GM23338 (cell line): ENCODE measurements at regions not wholly inside any gene's neighbourhood (a gene's known extent, or its start where the extent isn't known, plus 50 kb on each side); places are given as distances from the start of the nearest gene placed in this dataset.

ENCODE experiments used
- ATAC-seq: fragments of 200-7000 bp; cut with Tn5 transposase; 3 replicates; pipeline ENCODE4 v1.9.1; 2020
- DNase-seq: peaks from one replicate; pipeline ENCODE4 v3.0.0-alpha.2; 2015; ENCODE audit warnings: low spot score
- H2AFZ ChIP-seq: fragments of 200-600 bp; sonication (generic); 2 replicates; pipeline ENCODE4 v1.8.0; 2016; ENCODE audit warnings: antibody characterized with exemption, mild to moderate bottlenecking, moderate library complexity
- H3F3A ChIP-seq: fragments of 200-600 bp; sonication (generic); replicated peaks from 2 replicates; pipeline ENCODE4 v1.8.0; 2017; ENCODE audit warnings: antibody characterized with exemption, mixed run types, low read depth
- H3K27ac ChIP-seq: fragments of 200-600 bp; sonication (generic); 2 replicates; pipeline ENCODE4 v1.6.1; 2016; ENCODE audit warnings: low read depth
- H3K27me3 ChIP-seq: fragments of 200-600 bp; sonication (generic); 2 replicates; pipeline ENCODE4 v1.8.0; 2016; ENCODE audit warnings: mild to moderate bottlenecking, mixed run types, moderate library complexity; ENCODE audit not compliant: insufficient read depth
- H3K36me3 ChIP-seq: fragments of 200-600 bp; sonication (generic); 2 replicates; pipeline ENCODE4 v1.8.0; 2016; ENCODE audit warnings: mild to moderate bottlenecking; ENCODE audit not compliant: insufficient read depth
- H3K4me1 ChIP-seq: fragments of 200-600 bp; sonication (generic); 2 replicates; pipeline ENCODE4 v1.8.0; 2016; ENCODE audit warnings: mild to moderate bottlenecking, moderate library complexity; ENCODE audit not compliant: insufficient read depth
- H3K4me2 ChIP-seq: fragments of 200-600 bp; sonication (generic); 2 replicates; pipeline ENCODE4 v1.7.1; 2017; ENCODE audit warnings: mixed run types
- H3K4me3 ChIP-seq: fragments of 200-600 bp; sonication (generic); 2 replicates; pipeline ENCODE4 v1.6.1; 2016; ENCODE audit warnings: mixed run types
- H3K79me2 ChIP-seq: fragments of 200-600 bp; sonication (generic); replicated peaks from 2 replicates; pipeline ENCODE4 v1.8.0; 2017; ENCODE audit warnings: mild to moderate bottlenecking; ENCODE audit not compliant: insufficient read depth
- H3K9me2 ChIP-seq: fragments of 200-600 bp; sonication (generic); 2 replicates; pipeline ENCODE4 v1.8.0; 2017; ENCODE audit not compliant: insufficient read depth
- H4K20me1 ChIP-seq: fragments of 200-600 bp; sonication (generic); replicated peaks from 2 replicates; pipeline ENCODE4 v1.8.0; 2017; ENCODE audit warnings: mild to moderate bottlenecking; ENCODE audit not compliant: insufficient read depth
- H3K27ac Mint-ChIP-seq: 2 replicates; pipeline ENCODE4 v1.8.0; 2020; ENCODE audit warnings: inconsistent platforms, mild to moderate bottlenecking, moderate library complexity, mixed read lengths
- H3K27me3 Mint-ChIP-seq: 3 replicates; pipeline ENCODE4 v1.8.0; 2022; ENCODE audit warnings: low read depth, mild to moderate bottlenecking, moderate library complexity, mixed read lengths, inconsistent platforms; ENCODE audit not compliant: insufficient read depth, poor library complexity
- H3K36me3 Mint-ChIP-seq: 3 replicates; pipeline ENCODE4 v1.8.0; 2021; ENCODE audit warnings: low read depth, mild to moderate bottlenecking, inconsistent platforms, moderate library complexity, mixed read lengths
- H3K4me1 Mint-ChIP-seq: 3 replicates; pipeline ENCODE4 v1.8.0; 2020; ENCODE audit warnings: mild to moderate bottlenecking, inconsistent platforms, mixed read lengths
- H3K4me3 Mint-ChIP-seq: 3 replicates; pipeline ENCODE4 v1.8.0; 2021; ENCODE audit warnings: moderate library complexity, mild to moderate bottlenecking, inconsistent platforms, mixed read lengths
- H3K9me3 Mint-ChIP-seq: 3 replicates; pipeline ENCODE4 v1.8.0; 2020; ENCODE audit warnings: moderate library complexity, mild to moderate bottlenecking, inconsistent platforms, mixed read lengths
- CREB1 ChIP-seq: fragments of 250-450 bp; sonication (Bioruptor Pico); IDR thresholded peaks from 2 replicates; pipeline ENCODE4 v1.5.0; 2020; ENCODE audit warnings: low read depth, mild to moderate bottlenecking, moderate library complexity
- CTCF ChIP-seq, 2 experiments: fragments of 200-600 bp in 1 of 2; sonication (generic) in 1 of 2; conservative IDR thresholded peaks; 2 replicates each; pipeline versions ENCODE4 v1.5.1 to v1.6.1; 2016 to 2017; ENCODE audit warnings: antibody characterized with exemption in 2 of 2, low read depth in 2 of 2, mild to moderate bottlenecking in 2 of 2, moderate library complexity in 1 of 2
- JUNB ChIP-seq: IDR thresholded peaks from one replicate; pipeline ENCODE4 v1.6.1; 2016; ENCODE audit warnings: antibody characterized with exemption; ENCODE audit not compliant: unreplicated experiment
- NANOG ChIP-seq: IDR thresholded peaks from 2 replicates; pipeline ENCODE4 v1.6.1; 2016; ENCODE audit warnings: antibody characterized with exemption, borderline replicate concordance
- REST ChIP-seq: IDR thresholded peaks from one replicate; pipeline ENCODE4 v1.6.1; 2018; ENCODE audit warnings: antibody characterized with exemption; ENCODE audit not compliant: unreplicated experiment
- STAT1 ChIP-seq: IDR thresholded peaks from one replicate; pipeline ENCODE4 v1.6.1; 2016; ENCODE audit warnings: antibody characterized with exemption; ENCODE audit not compliant: unreplicated experiment
- ZNF114 ChIP-seq: fragments of 250-450 bp; sonication (Bioruptor Pico); IDR thresholded peaks from 2 replicates; pipeline ENCODE4 v1.5.0; 2020; ENCODE audit warnings: mild to moderate bottlenecking, moderate library complexity
- TF ChIP-seq, protein P1 (sequence below): fragments of 250-450 bp; sonication (Bioruptor Pico); IDR thresholded peaks from 2 replicates; pipeline ENCODE4 v1.5.0; 2020; ENCODE audit warnings: mild to moderate bottlenecking, moderate library complexity

DNA sequence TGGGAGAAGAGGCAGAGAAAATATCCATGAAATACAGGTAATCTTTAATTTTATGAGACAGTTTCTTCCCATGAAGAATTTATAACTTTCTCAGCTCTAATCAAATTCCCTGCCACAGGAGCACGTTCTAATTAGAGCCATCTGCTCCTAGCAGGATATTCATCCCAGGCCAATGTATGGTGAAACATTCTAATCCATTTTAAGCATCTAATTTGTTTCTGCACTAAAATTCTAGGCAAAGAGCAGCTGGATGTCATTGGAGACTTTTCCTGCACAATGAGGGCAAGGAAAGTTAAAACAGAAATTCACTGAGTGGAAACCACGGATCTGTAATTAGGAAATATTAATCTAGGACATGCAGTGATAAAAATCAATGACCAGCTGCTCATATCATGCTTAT, 107.7 kb upstream of the ZFP42 start:
- Histone ChIP-seq H3K4me2 (no peak overlapping the region), H4K20me1 (no peaks in the 10 kb centered on the region), H3K4me1 (peaks cover 15% of the 10 kb centered on the region), H2AFZ (no peak overlapping the region), H3K79me2 (no peaks in the 10 kb centered on the region), H3F3A (no peaks in the 10 kb centered on the region), H3K4me3 (no peak overlapping the region), H3K36me3 (no peaks in the 10 kb centered on the region), H3K27me3 (no peaks in the 10 kb centered on the region), H3K9me2 (no peaks in the 10 kb centered on the region), H3K27ac (no peak overlapping the region)
- peaks cover 2% of the 10 kb centered on the region for H3K27me3 Mint-ChIP-seq
- ATAC-seq (no peak), DNase-seq (no peak)
- TF ChIP-seq, protein P1, sequence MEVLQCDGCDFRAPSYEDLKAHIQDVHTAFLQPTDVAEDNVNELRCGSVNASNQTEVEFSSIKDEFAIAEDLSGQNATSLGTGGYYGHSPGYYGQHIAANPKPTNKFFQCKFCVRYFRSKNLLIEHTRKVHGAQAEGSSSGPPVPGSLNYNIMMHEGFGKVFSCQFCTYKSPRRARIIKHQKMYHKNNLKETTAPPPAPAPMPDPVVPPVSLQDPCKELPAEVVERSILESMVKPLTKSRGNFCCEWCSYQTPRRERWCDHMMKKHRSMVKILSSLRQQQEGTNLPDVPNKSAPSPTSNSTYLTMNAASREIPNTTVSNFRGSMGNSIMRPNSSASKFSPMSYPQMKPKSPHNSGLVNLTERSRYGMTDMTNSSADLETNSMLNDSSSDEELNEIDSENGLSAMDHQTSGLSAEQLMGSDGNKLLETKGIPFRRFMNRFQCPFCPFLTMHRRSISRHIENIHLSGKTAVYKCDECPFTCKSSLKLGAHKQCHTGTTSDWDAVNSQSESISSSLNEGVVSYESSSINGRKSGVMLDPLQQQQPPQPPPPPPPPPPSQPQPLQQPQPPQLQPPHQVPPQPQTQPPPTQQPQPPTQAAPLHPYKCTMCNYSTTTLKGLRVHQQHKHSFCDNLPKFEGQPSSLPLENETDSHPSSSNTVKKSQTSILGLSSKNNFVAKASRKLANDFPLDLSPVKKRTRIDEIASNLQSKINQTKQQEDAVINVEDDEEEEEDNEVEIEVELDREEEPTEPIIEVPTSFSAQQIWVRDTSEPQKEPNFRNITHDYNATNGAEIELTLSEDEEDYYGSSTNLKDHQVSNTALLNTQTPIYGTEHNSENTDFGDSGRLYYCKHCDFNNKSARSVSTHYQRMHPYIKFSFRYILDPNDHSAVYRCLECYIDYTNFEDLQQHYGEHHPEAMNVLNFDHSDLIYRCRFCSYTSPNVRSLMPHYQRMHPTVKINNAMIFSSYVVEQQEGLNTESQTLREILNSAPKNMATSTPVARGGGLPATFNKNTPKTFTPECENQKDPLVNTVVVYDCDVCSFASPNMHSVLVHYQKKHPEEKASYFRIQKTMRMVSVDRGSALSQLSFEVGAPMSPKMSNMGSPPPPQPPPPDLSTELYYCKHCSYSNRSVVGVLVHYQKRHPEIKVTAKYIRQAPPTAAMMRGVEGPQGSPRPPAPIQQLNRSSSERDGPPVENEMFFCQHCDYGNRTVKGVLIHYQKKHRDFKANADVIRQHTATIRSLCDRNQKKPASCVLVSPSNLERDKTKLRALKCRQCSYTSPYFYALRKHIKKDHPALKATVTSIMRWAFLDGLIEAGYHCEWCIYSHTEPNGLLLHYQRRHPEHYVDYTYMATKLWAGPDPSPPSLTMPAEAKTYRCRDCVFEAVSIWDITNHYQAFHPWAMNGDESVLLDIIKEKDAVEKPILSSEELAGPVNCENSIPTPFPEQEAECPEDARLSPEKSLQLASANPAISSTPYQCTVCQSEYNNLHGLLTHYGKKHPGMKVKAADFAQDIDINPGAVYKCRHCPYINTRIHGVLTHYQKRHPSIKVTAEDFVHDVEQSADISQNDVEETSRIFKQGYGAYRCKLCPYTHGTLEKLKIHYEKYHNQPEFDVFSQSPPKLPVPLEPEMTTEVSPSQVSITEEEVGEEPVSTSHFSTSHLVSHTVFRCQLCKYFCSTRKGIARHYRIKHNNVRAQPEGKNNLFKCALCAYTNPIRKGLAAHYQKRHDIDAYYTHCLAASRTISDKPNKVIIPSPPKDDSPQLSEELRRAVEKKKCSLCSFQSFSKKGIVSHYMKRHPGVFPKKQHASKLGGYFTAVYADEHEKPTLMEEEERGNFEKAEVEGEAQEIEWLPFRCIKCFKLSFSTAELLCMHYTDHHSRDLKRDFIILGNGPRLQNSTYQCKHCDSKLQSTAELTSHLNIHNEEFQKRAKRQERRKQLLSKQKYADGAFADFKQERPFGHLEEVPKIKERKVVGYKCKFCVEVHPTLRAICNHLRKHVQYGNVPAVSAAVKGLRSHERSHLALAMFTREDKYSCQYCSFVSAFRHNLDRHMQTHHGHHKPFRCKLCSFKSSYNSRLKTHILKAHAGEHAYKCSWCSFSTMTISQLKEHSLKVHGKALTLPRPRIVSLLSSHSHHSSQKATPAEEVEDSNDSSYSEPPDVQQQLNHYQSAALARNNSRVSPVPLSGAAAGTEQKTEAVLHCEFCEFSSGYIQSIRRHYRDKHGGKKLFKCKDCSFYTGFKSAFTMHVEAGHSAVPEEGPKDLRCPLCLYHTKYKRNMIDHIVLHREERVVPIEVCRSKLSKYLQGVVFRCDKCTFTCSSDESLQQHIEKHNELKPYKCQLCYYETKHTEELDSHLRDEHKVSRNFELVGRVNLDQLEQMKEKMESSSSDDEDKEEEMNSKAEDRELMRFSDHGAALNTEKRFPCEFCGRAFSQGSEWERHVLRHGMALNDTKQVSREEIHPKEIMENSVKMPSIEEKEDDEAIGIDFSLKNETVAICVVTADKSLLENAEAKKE (CRISPR knock-in tag): no peak
- no peak for TF ChIP-seq REST
- TF ChIP-seq CREB1 (CRISPR knock-in tag): no peak
- TF ChIP-seq CTCF (conservative IDR thresholded peaks at IDR 0.05; ENCODE audit: low read depth in 2 of 2): no peak
- no peak for TF ChIP-seq NANOG
- TF ChIP-seq STAT1: no peak
- no peak for TF ChIP-seq ZNF114 (CRISPR knock-in tag)
- no peak for TF ChIP-seq JUNB
- no peaks in the 10 kb centered on the region for H3K36me3 Mint-ChIP-seq
- H3K27ac Mint-ChIP-seq: no peak overlapping the region
- H3K4me1 Mint-ChIP-seq: peaks cover 15% of the 10 kb centered on the region
- H3K9me3 Mint-ChIP-seq: no peaks in the 10 kb centered on the region
- no peak overlapping the region for H3K4me3 Mint-ChIP-seq
